ENCODE measurements at regions not wholly inside any gene's neighbourhood (a gene's known extent, or its start where the extent isn't known, plus 50 kb on each side); places are given as distances from the start of the nearest gene placed in this dataset.

DNA sequence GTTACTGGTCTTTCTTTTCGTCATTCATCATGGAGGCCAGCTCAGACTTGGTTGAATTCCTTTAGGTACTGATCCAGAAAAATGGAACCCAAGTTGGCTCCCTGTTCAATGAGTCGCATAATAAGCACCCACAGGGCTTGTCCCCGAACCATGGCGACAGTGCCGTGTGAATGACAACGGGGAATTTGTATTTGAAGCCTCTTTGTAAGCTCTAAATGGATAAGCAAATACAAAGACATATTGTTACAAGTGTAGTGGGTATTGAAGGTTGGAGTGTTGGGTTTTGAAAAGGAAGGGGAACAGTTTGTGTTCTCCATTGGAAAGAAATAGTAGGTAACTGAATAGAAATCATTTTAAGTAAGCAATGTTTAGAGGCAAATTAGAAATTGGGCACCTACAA lies 288.9 kb downstream of the SLC4A3 start:
- TF ChIP-seq, protein P1, sequence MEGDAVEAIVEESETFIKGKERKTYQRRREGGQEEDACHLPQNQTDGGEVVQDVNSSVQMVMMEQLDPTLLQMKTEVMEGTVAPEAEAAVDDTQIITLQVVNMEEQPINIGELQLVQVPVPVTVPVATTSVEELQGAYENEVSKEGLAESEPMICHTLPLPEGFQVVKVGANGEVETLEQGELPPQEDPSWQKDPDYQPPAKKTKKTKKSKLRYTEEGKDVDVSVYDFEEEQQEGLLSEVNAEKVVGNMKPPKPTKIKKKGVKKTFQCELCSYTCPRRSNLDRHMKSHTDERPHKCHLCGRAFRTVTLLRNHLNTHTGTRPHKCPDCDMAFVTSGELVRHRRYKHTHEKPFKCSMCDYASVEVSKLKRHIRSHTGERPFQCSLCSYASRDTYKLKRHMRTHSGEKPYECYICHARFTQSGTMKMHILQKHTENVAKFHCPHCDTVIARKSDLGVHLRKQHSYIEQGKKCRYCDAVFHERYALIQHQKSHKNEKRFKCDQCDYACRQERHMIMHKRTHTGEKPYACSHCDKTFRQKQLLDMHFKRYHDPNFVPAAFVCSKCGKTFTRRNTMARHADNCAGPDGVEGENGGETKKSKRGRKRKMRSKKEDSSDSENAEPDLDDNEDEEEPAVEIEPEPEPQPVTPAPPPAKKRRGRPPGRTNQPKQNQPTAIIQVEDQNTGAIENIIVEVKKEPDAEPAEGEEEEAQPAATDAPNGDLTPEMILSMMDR (IDR thresholded peaks at IDR 0.05) = no peak
- TF ChIP-seq POLR2A (IDR thresholded peaks at IDR 0.05) = no peak
